Testis (tissue), 2 donors: ENCODE measurements at regions not wholly inside any gene's neighbourhood (a gene's known extent, or its start where the extent isn't known, plus 50 kb on each side); places are given as distances from the start of the nearest gene placed in this dataset.

ENCODE experiments used
- DNase-seq: peaks from one replicate; pipeline ENCODE4 v3.0.0-alpha.2; 2019
- H3K27ac ChIP-seq, 2 donors: fragments of 200-600 bp; sonication (generic); one replicate each; pipeline ENCODE4 v1.5.1; 2019
- H3K27me3 ChIP-seq: fragments of 200-600 bp; sonication (generic); one replicate; pipeline ENCODE4 v1.5.1; 2019
- H3K36me3 ChIP-seq: fragments of 200-600 bp; sonication (generic); one replicate; pipeline ENCODE4 v1.5.1; 2017; ENCODE audit warnings: low read depth; ENCODE audit errors: missing control alignments
- H3K4me1 ChIP-seq: fragments of 200-600 bp; sonication (generic); one replicate; pipeline ENCODE4 v1.5.1; 2019
- H3K4me3 ChIP-seq, 2 donors: fragments of 200-600 bp; sonication (generic); one replicate each; pipeline ENCODE4 v1.5.1; 2017 to 2019
- H3K9me3 ChIP-seq: fragments of 200-600 bp; sonication (generic); one replicate; pipeline ENCODE4 v1.5.1; 2017
- CTCF ChIP-seq, 3 experiments: fragments of 450-650 bp in 2 of 3; fragments of 200-600 bp in 1 of 3; sonication (generic) in 1 of 3; IDR thresholded peaks; one replicate each; pipeline ENCODE4 v1.5.1; 2016 to 2019; ENCODE audit warnings: antibody characterized with exemption in 3 of 3, mild to moderate bottlenecking in 2 of 3, moderate library complexity in 1 of 3
- POLR2A ChIP-seq: fragments of 450-650 bp; IDR thresholded peaks from one replicate; pipeline ENCODE4 v1.6.1; 2017; ENCODE audit warnings: antibody characterized with exemption, mild to moderate bottlenecking, moderate library complexity
- WGBS, 2 donors: methylation state at CpG; one replicate each; pipeline ENCODE4 v1.1.5; 2018; 5-methylcytosine and 5-hydroxymethylcytosine counted together
- intact Hi-C: fragments of 100-400 bp; cut with DNase I; formaldehyde crosslinking; loops from one replicate; pipeline ENCODE4 v1.15.1; 2023; ENCODE audit warnings: low total_unique reads

- H3K4me3 ChIP-seq: no peak overlapping the region
- H3K27me3 ChIP-seq: no peaks in the 10 kb centered on the region
- no peaks in the 10 kb centered on the region for H3K9me3 ChIP-seq
- no peak overlapping the region for H3K27ac ChIP-seq
- H3K4me1 ChIP-seq: no peaks in the 10 kb centered on the region
- no peak for TF ChIP-seq CTCF (IDR thresholded peaks at IDR 0.05)
- TF ChIP-seq POLR2A: no peak
- DNase-seq: no peak
- H3K36me3 ChIP-seq: no peaks in the 10 kb centered on the region
- WGBS, 2 donors: 74 to 79% methylated on average over 3 of the region's 3 CpGs
- intact Hi-C loops: no loop called here
Measured at GRCh38 chr4:64969081-64969480, 559.8 kb upstream of the TECRL start.

- no peak for DNase-seq
- Histone ChIP-seq H3K9me3 (no peaks in the 10 kb centered on the region), H3K27ac (no peak overlapping the region), H3K27me3 (no peaks in the 10 kb centered on the region), H3K4me3 (no peak overlapping the region), H3K4me1 (no peaks in the 10 kb centered on the region), H3K36me3 (no peaks in the 10 kb centered on the region)
- intact Hi-C loops: no loop called here
- 67 to 88% methylated on average over 2 of the region's 2 CpGs for WGBS, 2 donors
- TF ChIP-seq POLR2A (no peak), CTCF (IDR thresholded peaks at IDR 0.05) (no peak)
Measured at GRCh38 chr4:64967286-64967685, 558.0 kb upstream of the TECRL start.

GRCh38 chr4:64960516-64960915, 551.3 kb upstream of the TECRL start:
- intact Hi-C loops: no loop called here
- Histone ChIP-seq H3K4me1 (no peaks in the 10 kb centered on the region), H3K27ac (no peak overlapping the region), H3K4me3 (no peak overlapping the region), H3K36me3 (no peaks in the 10 kb centered on the region), H3K9me3 (no peaks in the 10 kb centered on the region), H3K27me3 (no peaks in the 10 kb centered on the region)
- no peak for TF ChIP-seq CTCF (IDR thresholded peaks at IDR 0.05)
- no peak for DNase-seq
- 80 to 82% methylated on average over 4 of the region's 4 CpGs for WGBS, 2 donors

GRCh38 chr4:64940698-64941097, 531.4 kb upstream of the TECRL start:
- Histone ChIP-seq H3K9me3 (no peaks in the 10 kb centered on the region), H3K4me3 (no peak overlapping the region), H3K36me3 (no peaks in the 10 kb centered on the region), H3K4me1 (no peaks in the 10 kb centered on the region), H3K27ac (no peak overlapping the region), H3K27me3 (no peaks in the 10 kb centered on the region)
- DNase-seq: no peak
- intact Hi-C loops: no loop called here
- no peak for TF ChIP-seq CTCF (IDR thresholded peaks at IDR 0.05)
- TF ChIP-seq POLR2A: no peak
- 76 to 80% methylated on average over 3 of the region's 3 CpGs for WGBS, 2 donors

- Histone ChIP-seq H3K9me3 (no peaks in the 10 kb centered on the region), H3K4me3 (no peak overlapping the region), H3K27me3 (no peaks in the 10 kb centered on the region), H3K27ac (no peak overlapping the region), H3K4me1 (no peaks in the 10 kb centered on the region), H3K36me3 (no peaks in the 10 kb centered on the region)
- no peak for TF ChIP-seq POLR2A
- TF ChIP-seq CTCF (IDR thresholded peaks at IDR 0.05): no peak
- intact Hi-C loops: no loop called here
- no peak for DNase-seq
- WGBS, 2 donors: 73 to 88% methylated on average over 1 of the region's 1 CpG
Measured at GRCh38 chr4:64935469-64936001, 526.3 kb upstream of the TECRL start.
